HFFc6 (cell line): ENCODE measurements at regions not wholly inside any gene's neighbourhood (a gene's known extent, or its start where the extent isn't known, plus 50 kb on each side); places are given as distances from the start of the nearest gene placed in this dataset.

Source experiments
- DNase-seq: peaks from one replicate; pipeline ENCODE4 v3.0.0-alpha.2; 2018
- H3K27ac Mint-ChIP-seq: 2 replicates; pipeline ENCODE4 v1.8.0; 2020; ENCODE audit warnings: mild to moderate bottlenecking, mixed read lengths
- H3K27me3 Mint-ChIP-seq: 2 replicates; pipeline ENCODE4 v1.8.0; 2021; ENCODE audit warnings: mild to moderate bottlenecking, moderate library complexity, mixed read lengths; ENCODE audit not compliant: insufficient read depth
- H3K36me3 Mint-ChIP-seq: 2 replicates; pipeline ENCODE4 v1.8.0; 2021; ENCODE audit warnings: low read depth, mixed read lengths
- H3K4me1 Mint-ChIP-seq: 2 replicates; pipeline ENCODE4 v1.8.0; 2020; ENCODE audit warnings: low read depth, mixed read lengths
- H3K4me3 Mint-ChIP-seq: 2 replicates; pipeline ENCODE4 v1.8.0; 2020; ENCODE audit warnings: mild to moderate bottlenecking, moderate library complexity, mixed read lengths
- H3K9me3 Mint-ChIP-seq: 2 replicates; pipeline ENCODE4 v1.8.0; 2020; ENCODE audit warnings: mild to moderate bottlenecking, mixed read lengths
- CTCF ChIP-seq: fragments of 200-600 bp; sonication (generic); IDR thresholded peaks from 2 replicates; pipeline ENCODE4 v1.5.0; 2021; ENCODE audit warnings: antibody characterized with exemption, mild to moderate bottlenecking

- Mint-ChIP-seq H3K36me3 (no peaks in the 10 kb centered on the region), H3K27me3 (no peaks in the 10 kb centered on the region; the same call in none of the 2 replicates), H3K9me3 (no peaks in the 10 kb centered on the region), H3K4me3 (peak overlapping the region; percentile 46), H3K4me1 (peaks cover 74% of the 10 kb centered on the region), H3K27ac (peak overlapping the region; percentile 81)
- TF ChIP-seq CTCF = no peak
- DNase-seq = peak; percentile 95
Measured at GRCh38 chr2:64838817-64839216, 150.4 kb upstream of the SLC1A4 start.

GRCh38 chr2:64839844-64840243 lies 149.4 kb upstream of the SLC1A4 start:
- no peak overlapping the region for H3K4me3 Mint-ChIP-seq

GRCh38 chr2:64840426-64840881 lies 148.7 kb upstream of the SLC1A4 start:
- DNase-seq = peak; percentile 25
- Mint-ChIP-seq H3K4me3 (no peak overlapping the region), H3K4me1 (peaks cover 65% of the 10 kb centered on the region), H3K27ac (peak overlapping the region; percentile 40), H3K27me3 (no peaks in the 10 kb centered on the region; the same call in none of the 2 replicates), H3K36me3 (no peaks in the 10 kb centered on the region), H3K9me3 (no peaks in the 10 kb centered on the region)
- TF ChIP-seq CTCF = no peak

More at GRCh38 chr2:64839844-64840243, 149.4 kb upstream of the SLC1A4 start:
- no peaks in the 10 kb centered on the region for H3K9me3 Mint-ChIP-seq
- no peaks in the 10 kb centered on the region; the same call in none of the 2 replicates for H3K27me3 Mint-ChIP-seq
- H3K27ac Mint-ChIP-seq = peak overlapping the region; percentile 76
- H3K36me3 Mint-ChIP-seq = no peaks in the 10 kb centered on the region
- no peak for TF ChIP-seq CTCF
- H3K4me1 Mint-ChIP-seq = peaks cover 70% of the 10 kb centered on the region
- no peak for DNase-seq

GRCh38 chr2:64841461-64841860 lies 147.7 kb upstream of the SLC1A4 start:
- H3K9me3 Mint-ChIP-seq = no peaks in the 10 kb centered on the region
- H3K27ac Mint-ChIP-seq = no peak overlapping the region
- no peak for DNase-seq
- no peak for TF ChIP-seq CTCF
- peaks cover 65% of the 10 kb centered on the region for H3K4me1 Mint-ChIP-seq
- H3K4me3 Mint-ChIP-seq = no peak overlapping the region
- no peaks in the 10 kb centered on the region for H3K36me3 Mint-ChIP-seq
- H3K27me3 Mint-ChIP-seq = no peaks in the 10 kb centered on the region; the same call in none of the 2 replicates

GRCh38 chr2:64842030-64842429 lies 147.2 kb upstream of the SLC1A4 start:
- TF ChIP-seq CTCF = no peak
- H3K27ac Mint-ChIP-seq = no peak overlapping the region

GRCh38 chr2:64844087-64844486 lies 145.1 kb upstream of the SLC1A4 start:
- H3K4me3 Mint-ChIP-seq = no peak overlapping the region

More at GRCh38 chr2:64842030-64842429, 147.2 kb upstream of the SLC1A4 start:
- no peaks in the 10 kb centered on the region for H3K9me3 Mint-ChIP-seq
- no peaks in the 10 kb centered on the region; the same call in none of the 2 replicates for H3K27me3 Mint-ChIP-seq
- no peaks in the 10 kb centered on the region for H3K36me3 Mint-ChIP-seq
- no peak for DNase-seq
- H3K4me1 Mint-ChIP-seq = peaks cover 60% of the 10 kb centered on the region
- H3K4me3 Mint-ChIP-seq = no peak overlapping the region

More at GRCh38 chr2:64844087-64844486, 145.1 kb upstream of the SLC1A4 start:
- H3K9me3 Mint-ChIP-seq = no peaks in the 10 kb centered on the region
- peaks cover 40% of the 10 kb centered on the region for H3K4me1 Mint-ChIP-seq
- no peaks in the 10 kb centered on the region for H3K36me3 Mint-ChIP-seq
- no peak for DNase-seq
- TF ChIP-seq CTCF = no peak
- H3K27me3 Mint-ChIP-seq = no peaks in the 10 kb centered on the region; the same call in none of the 2 replicates
- H3K27ac Mint-ChIP-seq = no peak overlapping the region
